ENCODE measurements at regions not wholly inside any gene's neighbourhood (a gene's known extent, or its start where the extent isn't known, plus 50 kb on each side); places are given as distances from the start of the nearest gene placed in this dataset.

GRCh38 chr20:36092398-36093024 is 62.0 kb upstream of the EPB41L1 start:
- no peak for TF ChIP-seq CTCF (optimal IDR thresholded peaks at IDR 0.05 in 1 of 3, IDR thresholded peaks at IDR 0.05 in 1 of 3, conservative IDR thresholded peaks at IDR 0.05 in 1 of 3; ENCODE audit: extremely low read depth in 1 of 3, insufficient read depth in 2 of 3, low read length in 3 of 3)
- TF ChIP-seq EZH2 (IDR thresholded peaks at IDR 0.05; ENCODE audit: low read length), result no peak

Measured in keratinocyte (primary cell).